ENCODE measurements at regions not wholly inside any gene's neighbourhood (a gene's known extent, or its start where the extent isn't known, plus 50 kb on each side); places are given as distances from the start of the nearest gene placed in this dataset.
A peak's percentile ranks its signal among the peaks of the same experiment; 100 is the strongest.

GRCh38 chr12:126474703-126475102, 1409.5 kb downstream of the AACS start:
- DNase-seq = no peak

DNA sequence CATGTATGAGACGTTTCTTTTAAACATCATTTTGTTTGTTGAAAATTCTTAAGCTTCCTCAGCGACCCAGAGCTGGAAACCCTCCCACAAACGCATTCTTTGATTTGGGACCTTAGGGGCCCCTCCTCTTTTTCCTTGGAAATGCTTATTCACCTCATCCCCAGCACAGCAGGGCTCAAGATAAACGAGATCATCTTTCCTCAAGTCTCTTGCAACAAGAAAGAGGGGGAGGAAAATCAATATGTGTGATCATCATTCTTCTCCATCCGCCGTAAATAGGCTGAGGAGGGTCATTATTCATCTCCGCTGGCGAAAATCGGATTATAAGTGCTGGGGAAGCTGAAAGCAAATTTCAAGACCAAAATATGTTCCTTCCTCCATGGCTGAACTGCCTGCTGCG, 1415.2 kb downstream of the AACS start:
- no peak for DNase-seq

DNA sequence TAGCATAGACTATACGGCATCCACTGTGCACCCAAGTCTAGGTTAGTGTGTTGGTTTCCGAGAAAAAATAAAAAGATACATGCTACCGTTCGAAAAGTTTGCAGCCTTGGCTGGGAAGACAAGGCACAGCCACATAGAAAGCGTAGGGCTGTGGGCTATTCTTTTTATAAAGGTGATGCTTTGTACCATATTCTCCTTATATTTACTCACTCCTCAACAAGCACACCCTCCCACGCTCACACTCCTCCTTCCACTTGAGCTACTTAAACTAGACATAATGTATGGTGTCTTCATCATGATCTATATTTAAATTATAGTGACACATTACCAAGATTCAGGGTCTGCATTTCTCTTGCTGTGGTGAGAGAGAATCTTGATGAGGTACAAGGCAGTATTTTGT, 1416.5 kb downstream of the AACS start:
- DNase-seq = peak in 10 of 58 donors; percentile 2 to 35 (median 10)

- DNase-seq = no peak
Measured at GRCh38 chr12:126482238-126482889, 1417.1 kb downstream of the AACS start.

DNA sequence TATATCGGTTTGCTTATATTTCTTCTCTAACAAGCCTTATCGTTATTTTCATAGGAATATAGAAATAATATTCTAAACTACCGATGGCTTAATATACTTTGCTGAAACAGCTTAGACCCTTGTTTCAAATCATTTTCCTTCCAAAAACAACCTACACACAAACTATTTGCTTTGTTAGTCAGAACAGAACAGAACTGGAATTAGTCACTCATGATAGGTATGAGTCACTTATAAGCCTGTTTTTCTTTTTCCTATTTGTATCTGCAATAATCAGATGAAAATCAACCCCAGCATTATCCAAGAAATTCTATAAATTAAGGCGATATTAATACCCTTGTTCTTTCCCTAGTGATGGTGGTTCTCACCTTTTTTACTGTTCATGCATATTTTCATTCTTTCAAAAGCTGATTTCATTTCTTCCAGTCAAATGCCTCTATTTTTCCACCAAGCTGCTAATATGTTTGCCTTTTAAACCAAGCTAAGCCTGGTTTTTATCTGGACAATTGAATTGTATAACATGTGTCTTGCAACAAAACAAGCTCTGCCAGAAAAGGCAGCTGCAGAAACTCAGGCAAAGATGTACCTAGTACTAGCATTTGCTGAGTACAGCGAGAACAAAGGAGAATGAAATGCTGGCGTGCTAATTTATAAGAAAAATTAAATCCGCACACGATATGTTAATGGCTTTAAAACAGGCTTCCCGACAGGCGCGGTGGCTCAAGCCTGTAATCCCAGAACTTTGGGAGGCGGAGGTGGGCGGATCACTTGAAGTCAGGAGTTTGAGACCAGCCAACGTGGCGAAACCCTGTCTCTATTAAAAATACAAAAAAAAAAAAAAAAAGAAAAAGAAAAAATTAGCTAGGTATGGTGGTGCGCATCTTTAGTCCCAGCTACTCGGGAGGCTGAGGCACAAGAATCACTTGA, 1418.2 kb downstream of the AACS start:
- DNase-seq = peak in 1 of 58 donors; percentile 1

- DNase-seq = no peak
Measured at GRCh38 chr12:126487431-126487980, 1422.3 kb downstream of the AACS start.

- DNase-seq = no peak
Measured at GRCh38 chr12:126488806-126489205, 1423.6 kb downstream of the AACS start.

GRCh38 chr12:126492181-126492580, 1426.9 kb downstream of the AACS start:
- no peak for DNase-seq

- no peak for DNase-seq
Measured at GRCh38 chr12:126493366-126494108, 1428.3 kb downstream of the AACS start.

DNA sequence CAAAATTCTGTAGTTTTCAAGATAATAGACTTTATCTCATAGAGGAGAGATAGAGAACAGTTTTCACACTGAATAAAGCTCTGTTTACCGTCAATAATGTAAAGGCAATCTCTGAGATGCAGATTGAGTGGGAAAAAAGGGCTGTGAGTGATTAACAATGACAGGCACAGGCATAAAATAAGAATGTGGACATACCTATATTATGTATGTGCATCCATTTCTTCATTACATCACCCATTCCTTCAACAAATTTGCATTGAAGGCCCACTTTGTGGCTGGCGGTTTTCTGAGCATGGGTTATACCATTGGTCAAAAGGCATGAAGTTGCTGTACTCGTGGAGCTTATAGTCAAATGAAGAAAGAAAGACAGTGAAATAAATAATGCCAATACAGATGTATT, 1431.0 kb downstream of the AACS start:
- DNase-seq = no peak

- DNase-seq = no peak
Measured at GRCh38 chr12:126506426-126507182, 1441.4 kb downstream of the AACS start.

- DNase-seq = no peak
Measured at GRCh38 chr12:126507231-126507630, 1442.0 kb downstream of the AACS start.

DNA sequence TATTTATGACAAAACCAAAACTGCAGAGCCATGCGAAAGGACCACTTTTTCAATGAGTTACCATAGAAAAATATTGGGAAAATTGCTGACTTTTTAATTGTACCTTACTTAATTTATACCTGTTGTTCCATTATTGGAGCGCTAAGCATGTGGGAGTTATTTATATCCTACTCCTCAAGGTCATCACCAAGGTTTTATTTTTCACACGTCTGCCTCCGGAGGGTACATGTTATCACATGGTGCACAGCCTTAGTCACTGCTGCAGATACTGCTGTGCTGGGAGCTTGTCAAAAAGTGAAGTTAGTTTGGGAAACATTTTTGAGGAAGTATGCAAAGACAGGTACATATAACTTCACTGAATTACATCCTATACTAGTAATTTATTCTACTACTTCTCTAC, 1444.3 kb downstream of the AACS start:
- DNase-seq = no peak

DNA sequence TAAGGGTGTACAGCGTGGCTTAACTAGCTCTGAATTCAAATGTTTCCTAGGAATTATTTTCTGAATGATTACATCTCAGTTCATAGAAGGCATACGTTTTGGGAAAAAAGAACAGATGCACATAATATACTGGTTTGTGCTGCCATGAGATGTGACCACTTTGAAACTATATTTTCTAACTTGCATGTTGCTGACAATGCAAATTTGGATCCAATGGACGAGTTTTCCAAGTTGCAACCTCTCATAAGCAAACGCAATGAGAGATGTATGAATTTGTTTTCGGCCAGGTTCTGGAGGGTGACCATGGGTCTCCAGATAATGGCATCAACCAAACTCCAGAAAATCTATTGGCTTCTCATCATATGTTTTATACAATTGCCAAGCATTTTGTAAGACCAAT, 1445.4 kb downstream of the AACS start:
- DNase-seq = no peak

DNA sequence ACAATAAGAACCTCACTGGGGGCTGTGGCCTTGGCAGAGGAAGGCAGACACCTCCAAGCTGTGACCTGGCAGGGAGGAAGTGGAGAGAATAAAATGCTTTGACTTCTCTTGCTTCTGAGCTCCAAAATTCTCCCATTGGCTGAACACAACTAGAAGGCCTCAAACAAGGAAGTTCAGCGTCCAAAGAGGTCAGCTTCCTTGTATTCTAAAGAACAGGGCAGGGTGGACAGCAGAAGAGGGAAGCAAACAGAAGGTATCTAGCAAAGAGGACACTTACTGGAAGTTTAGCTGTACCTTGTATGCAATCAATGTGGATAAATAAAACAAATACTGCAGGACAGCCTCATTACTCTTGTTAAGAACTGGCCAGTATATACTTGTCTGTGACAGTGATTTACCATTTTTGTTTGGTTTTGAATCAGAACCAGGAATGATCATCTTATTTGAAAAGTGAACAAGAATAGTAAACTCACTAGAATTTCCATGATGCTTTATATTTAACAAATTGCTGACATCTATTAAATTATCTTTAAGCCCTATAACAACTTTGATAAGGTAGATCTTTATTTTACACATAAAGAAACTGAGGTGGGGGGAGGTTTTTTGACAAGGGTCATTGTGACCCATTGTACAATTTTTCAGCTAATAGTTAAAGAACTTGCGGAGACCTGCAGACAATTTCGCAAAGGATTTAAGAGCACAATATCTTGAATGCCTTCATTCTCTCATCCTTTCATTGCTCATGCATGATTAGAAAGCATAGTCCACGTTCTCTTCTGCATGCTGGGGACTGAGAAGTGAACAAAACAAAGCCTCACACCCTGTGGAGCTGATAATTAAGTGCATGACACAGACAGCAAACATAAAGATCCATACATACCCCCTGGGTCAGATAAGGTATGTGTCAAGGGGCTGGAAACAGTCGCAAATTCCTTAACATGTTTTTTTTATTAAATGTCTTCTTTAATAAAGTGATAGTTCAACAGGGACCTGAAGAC, 1448.0 kb downstream of the AACS start:
- no peak for DNase-seq

GRCh38 chr12:126518596-126519200, 1453.5 kb downstream of the AACS start:
- no peak for DNase-seq

GRCh38 chr12:126519833-126520232, 1454.6 kb downstream of the AACS start:
- no peak for DNase-seq

DNA sequence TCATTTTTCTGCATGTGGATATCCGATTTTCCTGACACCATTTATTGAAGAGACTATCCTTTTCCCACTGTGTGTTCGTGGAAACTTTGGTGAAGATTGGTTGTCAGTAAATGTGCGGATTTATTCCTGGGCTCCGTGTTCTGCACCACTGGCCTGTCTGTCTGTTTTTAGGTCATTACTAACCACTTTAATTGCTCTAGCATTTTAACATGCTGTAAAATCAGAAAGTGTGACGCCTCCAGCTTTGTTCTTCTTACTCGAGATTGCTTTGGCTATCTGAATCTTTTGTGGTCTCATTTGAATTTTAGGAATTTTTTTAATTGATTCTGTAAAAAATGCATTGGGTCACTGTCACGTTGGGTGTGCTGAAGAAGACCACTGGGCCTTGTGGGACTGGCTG, 1458.7 kb downstream of the AACS start:
- DNase-seq = no peak

GRCh38 chr12:126534495-126534894, 1469.3 kb downstream of the AACS start:
- DNase-seq = peak in 1 of 58 donors; percentile 1
